Small intestine (tissue), 7 donors: ENCODE measurements at regions not wholly inside any gene's neighbourhood (a gene's known extent, or its start where the extent isn't known, plus 50 kb on each side); places are given as distances from the start of the nearest gene placed in this dataset.

Experiments
- DNase-seq, 2 donors: peaks; one replicate each; pipeline versions ENCODE4 v3.0.0 to v3.0.0-alpha.2; 2013
- FAIRE-seq: peaks from 2 replicates; lab custom pipeline; 2012; peaks lifted over from hg19 to GRCh38; lab: Jason Lieb, UNC
- H3K27ac ChIP-seq, 3 donors: one replicate each; pipeline ENCODE4 v1.5.1; 2013; ENCODE audit warnings: low read length in 2 of 3, mild to moderate bottlenecking in 2 of 3, control low read depth in 1 of 3, inconsistent platforms in 1 of 3, low read depth in 1 of 3, moderate library complexity in 1 of 3
- H3K27me3 ChIP-seq, 3 donors: one replicate each; pipeline ENCODE4 v1.6.1; 2013; ENCODE audit warnings: low read length in 3 of 3, inconsistent platforms in 1 of 3; ENCODE audit not compliant: control insufficient read depth in 3 of 3, insufficient read depth in 3 of 3
- H3K36me3 ChIP-seq, 3 donors: one replicate each; pipeline ENCODE4 v1.6.1; 2013; ENCODE audit warnings: low read length in 3 of 3, inconsistent platforms in 1 of 3, low read depth in 1 of 3, mild to moderate bottlenecking in 1 of 3, moderate library complexity in 1 of 3; ENCODE audit not compliant: control insufficient read depth in 3 of 3, insufficient read depth in 2 of 3
- H3K4me1 ChIP-seq, 3 donors: one replicate each; pipeline ENCODE4 v1.6.1; 2013; ENCODE audit warnings: low read length in 2 of 3, inconsistent platforms in 1 of 3, low read depth in 1 of 3, mild to moderate bottlenecking in 1 of 3, moderate library complexity in 1 of 3; ENCODE audit not compliant: control insufficient read depth in 3 of 3, insufficient read depth in 2 of 3
- H3K4me3 ChIP-seq, 3 donors: one replicate each; pipeline ENCODE4 v1.5.1; 2013; ENCODE audit warnings: low read length in 3 of 3, control low read depth in 1 of 3, inconsistent platforms in 1 of 3, low read depth in 1 of 3, mild to moderate bottlenecking in 1 of 3, moderate library complexity in 1 of 3
- H3K9me3 ChIP-seq, 2 donors: one replicate each; pipeline ENCODE4 v1.6.1; 2013; ENCODE audit warnings: low read depth in 1 of 2, low read length in 1 of 2; ENCODE audit not compliant: control insufficient read depth in 2 of 2, insufficient read depth in 1 of 2
- WGBS, 3 donors: extraction: QIAGEN DNeasy Blood & Tissue Kit; methylation state at CpG; one replicate each; pipeline ENCODE4 v1.1.7; 2013; 5-methylcytosine and 5-hydroxymethylcytosine counted together
- donor health status: healthy with polysubstance abuse.
- donor health status: control.
- donor health status: control.
- donor health status: Bipolar disorder and iron deficiency.
- donor health status: healthy.

DNA sequence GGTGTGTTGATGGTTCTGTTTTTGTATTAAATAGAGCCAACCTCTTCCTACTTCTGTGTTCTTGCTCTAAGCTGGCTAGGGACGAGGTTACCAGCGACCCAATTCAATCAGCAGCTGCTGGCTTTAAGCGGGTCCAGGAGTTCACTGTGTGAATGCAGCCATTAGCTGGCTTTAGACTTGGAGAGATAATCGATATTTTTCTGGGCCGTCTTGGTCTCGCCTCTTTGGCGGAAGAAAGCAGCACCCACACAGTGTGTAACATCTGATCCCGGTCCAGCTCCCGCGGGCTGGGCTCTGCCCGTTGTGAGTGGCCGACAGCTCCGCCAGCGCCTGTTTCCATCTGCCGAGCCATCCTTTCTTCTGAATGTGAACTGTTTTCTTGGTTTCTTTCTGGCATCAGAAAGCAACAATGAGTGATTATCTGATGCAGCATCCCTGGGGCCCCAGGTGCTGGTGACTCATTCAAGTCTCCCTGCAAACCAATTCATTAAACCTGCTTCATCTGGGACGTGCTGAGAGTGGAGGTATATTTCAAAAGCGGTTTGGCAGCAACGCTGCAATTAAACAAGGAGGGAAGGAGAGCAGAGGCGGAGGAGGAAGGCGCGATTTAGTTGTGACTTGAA lies 90.8 kb upstream of the IRX4 start:
- FAIRE-seq (no peak), DNase-seq (no peak)
- Histone ChIP-seq H3K4me3 (no peak overlapping the region), H3K27me3 (no peaks in the 10 kb centered on the region), H3K27ac (no peak overlapping the region), H3K9me3 (no peaks in the 10 kb centered on the region), H3K36me3 (no peaks in the 10 kb centered on the region), H3K4me1 (no peaks in the 10 kb centered on the region)
- 65 to 84% (median 83%) methylated on average over 21 of the region's 21 CpGs for WGBS, 3 donors

DNA sequence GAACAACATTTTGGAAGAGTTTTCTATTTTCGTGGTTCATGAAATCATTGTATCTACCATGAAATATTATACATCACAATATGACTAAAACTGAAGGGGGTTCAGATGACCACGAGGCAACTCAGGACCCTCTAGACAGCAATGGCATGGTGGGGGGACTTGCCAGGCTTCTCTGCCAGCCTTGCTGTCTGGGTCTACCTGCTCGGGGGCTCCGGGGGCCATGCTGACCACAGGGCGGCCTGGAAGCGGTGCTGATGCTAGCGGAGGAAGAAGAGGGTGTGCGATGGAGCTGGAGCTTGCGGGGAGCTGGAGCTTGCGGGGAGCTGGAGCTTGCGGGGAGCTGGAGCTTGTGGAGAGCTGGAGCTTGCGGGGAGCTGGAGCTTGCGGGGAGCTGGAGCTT lies 89.2 kb upstream of the IRX4 start:
- Histone ChIP-seq H3K36me3 (no peaks in the 10 kb centered on the region), H3K4me1 (no peaks in the 10 kb centered on the region), H3K4me3 (no peak overlapping the region), H3K27ac (no peak overlapping the region), H3K27me3 (no peaks in the 10 kb centered on the region), H3K9me3 (no peaks in the 10 kb centered on the region)
- WGBS, 3 donors, result 85 to 89% (median 87%) methylated on average over 13 of the region's 13 CpGs
- DNase-seq (no peak), FAIRE-seq (no peak)

DNA sequence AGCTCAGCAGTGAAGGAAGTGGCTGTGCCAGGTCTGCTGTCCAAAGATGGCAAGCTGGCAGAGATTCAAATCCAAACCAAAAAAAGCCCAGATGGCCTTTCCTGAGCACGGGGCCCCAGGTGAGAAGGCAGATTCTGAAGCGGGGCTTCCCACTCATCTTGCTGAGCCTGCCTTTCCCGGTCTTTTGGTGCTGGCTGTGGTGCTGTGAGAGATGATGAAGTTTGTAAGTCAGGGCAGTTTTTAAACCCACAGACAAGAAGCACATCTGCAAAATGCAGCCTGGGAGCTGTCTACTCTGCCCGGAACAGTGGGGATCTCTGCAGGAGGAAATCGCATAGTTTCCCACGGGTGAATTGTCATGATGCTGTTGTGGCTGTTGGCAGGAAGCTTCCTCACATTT lies 85.0 kb upstream of the IRX4 start:
- DNase-seq, result no peak
- Histone ChIP-seq H3K36me3 (no peaks in the 10 kb centered on the region), H3K4me3 (no peak overlapping the region), H3K27ac (no peak overlapping the region), H3K4me1 (no peaks in the 10 kb centered on the region), H3K9me3 (no peaks in the 10 kb centered on the region), H3K27me3 (no peaks in the 10 kb centered on the region)
- 45 to 70% (median 63%) methylated on average over 6 of the region's 6 CpGs for WGBS, 3 donors
- no peak for FAIRE-seq

DNA sequence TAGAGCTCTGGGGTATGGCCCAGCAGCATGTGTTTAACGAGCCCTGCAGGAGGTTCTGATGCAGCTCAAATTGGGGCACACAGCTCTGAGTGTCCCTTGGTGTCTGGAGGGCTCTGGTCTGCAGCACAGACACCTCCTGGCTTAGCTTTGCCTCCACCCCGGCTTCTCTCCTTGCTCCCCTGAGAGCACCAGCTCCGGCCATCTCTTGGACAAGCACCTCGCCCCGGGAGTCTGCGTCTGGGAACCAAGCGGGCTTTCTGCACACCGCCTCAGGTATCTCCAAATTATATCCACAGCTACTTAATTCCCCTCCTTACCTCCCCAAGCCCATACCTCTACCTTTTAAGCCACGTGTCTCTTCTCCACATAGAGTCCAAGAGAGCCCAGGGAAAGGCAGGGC lies 83.7 kb upstream of the IRX4 start:
- FAIRE-seq (no peak), DNase-seq (no peak)
- Histone ChIP-seq H3K36me3 (no peaks in the 10 kb centered on the region), H3K4me3 (no peak overlapping the region), H3K27me3 (no peaks in the 10 kb centered on the region), H3K9me3 (no peaks in the 10 kb centered on the region), H3K4me1 (no peaks in the 10 kb centered on the region), H3K27ac (no peak overlapping the region)
- 75 to 78% (median 77%) methylated on average over 9 of the region's 9 CpGs for WGBS, 3 donors

DNA sequence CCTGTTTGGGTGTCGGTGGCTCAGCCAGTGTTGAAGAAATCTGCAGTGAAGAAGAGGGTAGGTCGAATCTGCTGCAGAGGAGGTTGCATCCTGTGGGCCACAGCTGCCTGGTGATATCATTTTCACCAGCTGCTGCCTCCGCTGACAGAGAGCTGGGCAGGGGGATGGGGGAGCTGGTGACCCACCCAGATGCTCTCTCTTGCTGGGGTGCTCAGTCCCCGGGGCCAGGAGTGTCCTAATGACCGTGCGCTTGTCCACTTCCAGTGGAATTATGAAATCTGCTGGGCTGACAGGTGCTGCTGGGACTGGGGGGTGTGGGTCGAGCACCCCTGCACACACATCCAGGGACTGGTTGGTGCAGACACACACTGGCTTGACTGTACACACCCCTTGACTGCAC lies 83.2 kb upstream of the IRX4 start:
- no peaks in the 10 kb centered on the region for H3K9me3 ChIP-seq
- no peaks in the 10 kb centered on the region for H3K36me3 ChIP-seq
- H3K27ac ChIP-seq, result no peak overlapping the region
- WGBS, 3 donors, result 70 to 74% (median 72%) methylated on average over 7 of the region's 7 CpGs
- no peak for DNase-seq
- FAIRE-seq, result no peak
- no peaks in the 10 kb centered on the region for H3K27me3 ChIP-seq
- H3K4me3 ChIP-seq, result no peak overlapping the region
- no peaks in the 10 kb centered on the region for H3K4me1 ChIP-seq

DNA sequence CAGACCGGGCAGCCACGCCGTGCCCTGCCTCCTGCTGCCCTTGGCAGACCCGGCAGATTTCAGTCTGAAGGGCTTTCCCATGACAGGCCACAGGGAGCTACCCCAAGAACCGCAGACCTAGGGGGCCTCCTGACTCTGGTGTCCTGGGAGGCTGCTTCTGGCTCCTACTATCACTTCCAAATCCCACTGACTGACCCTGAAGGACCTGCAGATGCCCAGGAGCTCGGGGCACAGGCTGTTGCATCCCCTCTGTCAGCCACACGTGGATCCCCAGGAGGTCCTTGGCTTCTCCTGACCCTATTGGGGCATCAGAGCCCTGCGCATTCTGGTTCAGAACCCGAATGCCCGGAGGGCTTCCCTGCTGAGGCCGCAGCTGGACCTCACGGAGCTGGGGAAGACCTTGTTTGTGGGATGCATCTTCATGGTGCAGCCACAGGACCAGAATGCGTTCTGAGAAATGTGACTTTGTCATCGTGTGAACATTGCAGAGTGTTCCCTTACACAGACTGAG lies 81.3 kb upstream of the IRX4 start:
- Histone ChIP-seq H3K27me3 (no peaks in the 10 kb centered on the region), H3K9me3 (no peaks in the 10 kb centered on the region), H3K4me1 (no peaks in the 10 kb centered on the region), H3K36me3 (no peaks in the 10 kb centered on the region), H3K27ac (no peak overlapping the region), H3K4me3 (no peak overlapping the region)
- DNase-seq (no peak), FAIRE-seq (no peak)
- 76 to 85% (median 83%) methylated on average over 14 of the region's 14 CpGs for WGBS, 3 donors

DNA sequence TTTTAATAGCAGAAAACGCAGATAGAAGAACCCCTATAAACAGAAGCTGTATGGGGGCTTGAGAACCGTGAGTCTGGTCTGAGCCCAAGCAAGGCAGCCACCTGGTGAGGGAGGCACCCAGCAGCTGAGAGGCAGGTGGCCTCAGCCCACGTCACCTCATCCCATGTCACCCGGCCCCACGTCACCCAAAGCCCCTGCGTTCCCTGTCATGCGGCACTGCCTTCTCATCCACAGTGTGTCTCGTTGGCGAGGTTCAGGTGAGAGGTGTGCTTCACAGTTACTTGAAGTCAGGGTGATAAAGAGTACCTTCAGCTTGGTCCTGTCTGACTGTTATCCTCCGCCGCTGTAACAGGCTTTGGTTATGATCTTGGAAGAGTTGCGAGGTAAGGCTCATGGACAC lies 80.6 kb upstream of the IRX4 start:
- WGBS, 3 donors, result 83 to 88% (median 87%) methylated on average over 12 of the region's 12 CpGs
- no peaks in the 10 kb centered on the region for H3K36me3 ChIP-seq
- FAIRE-seq (no peak), DNase-seq (no peak)
- no peaks in the 10 kb centered on the region for H3K9me3 ChIP-seq
- no peaks in the 10 kb centered on the region for H3K4me1 ChIP-seq
- H3K27me3 ChIP-seq, result no peaks in the 10 kb centered on the region
- H3K27ac ChIP-seq, result no peak overlapping the region
- H3K4me3 ChIP-seq, result no peak overlapping the region

DNA sequence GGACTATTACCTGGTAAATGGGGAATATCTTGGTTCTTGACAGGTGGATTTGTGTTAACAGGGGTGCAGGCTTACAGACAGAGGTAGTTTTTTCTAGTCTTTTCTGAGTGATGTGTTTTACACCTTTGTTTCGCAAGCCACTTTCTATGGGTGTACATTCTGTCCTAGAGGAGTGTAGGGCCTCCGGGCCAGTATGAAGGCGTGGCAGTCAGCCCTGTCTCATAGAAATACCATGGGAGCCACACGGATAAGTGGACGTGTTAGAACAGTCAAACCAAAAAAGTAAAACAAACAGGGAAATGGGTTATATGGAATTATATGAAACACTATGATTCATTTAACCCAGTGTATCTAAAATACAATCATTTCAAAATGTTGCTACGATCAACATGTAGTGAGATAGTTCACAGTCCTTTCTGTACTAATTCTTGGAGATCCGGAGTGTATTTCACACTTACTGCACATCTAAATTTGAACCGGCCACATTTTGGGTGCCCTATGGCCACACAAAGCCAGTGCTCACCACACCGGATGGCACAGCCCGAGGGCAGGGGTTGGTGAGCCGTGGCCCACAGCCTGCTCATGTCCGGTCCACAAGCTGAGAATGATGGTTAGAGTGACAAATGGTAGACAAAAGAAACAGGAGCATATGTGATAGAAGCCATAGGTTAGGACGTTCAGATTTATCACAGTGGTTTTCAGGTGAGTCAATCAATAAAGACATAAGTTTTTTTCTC lies 80.1 kb upstream of the IRX4 start:
- 78 to 88% (median 78%) methylated on average over 13 of the region's 13 CpGs for WGBS, 3 donors
- Histone ChIP-seq H3K27ac (no peak overlapping the region), H3K27me3 (no peaks in the 10 kb centered on the region), H3K4me1 (no peaks in the 10 kb centered on the region), H3K36me3 (no peaks in the 10 kb centered on the region), H3K9me3 (no peaks in the 10 kb centered on the region), H3K4me3 (no peak overlapping the region)
- no peak for FAIRE-seq
- no peak for DNase-seq
